Suppressor macrophage (primary cell): ENCODE measurements at regions not wholly inside any gene's neighbourhood (a gene's known extent, or its start where the extent isn't known, plus 50 kb on each side); places are given as distances from the start of the nearest gene placed in this dataset.

Source experiments
- DNase-seq, 4 experiments: peaks; one replicate each; pipeline ENCODE4 v3.0.0-alpha.2; 2020 to 2022

DNA sequence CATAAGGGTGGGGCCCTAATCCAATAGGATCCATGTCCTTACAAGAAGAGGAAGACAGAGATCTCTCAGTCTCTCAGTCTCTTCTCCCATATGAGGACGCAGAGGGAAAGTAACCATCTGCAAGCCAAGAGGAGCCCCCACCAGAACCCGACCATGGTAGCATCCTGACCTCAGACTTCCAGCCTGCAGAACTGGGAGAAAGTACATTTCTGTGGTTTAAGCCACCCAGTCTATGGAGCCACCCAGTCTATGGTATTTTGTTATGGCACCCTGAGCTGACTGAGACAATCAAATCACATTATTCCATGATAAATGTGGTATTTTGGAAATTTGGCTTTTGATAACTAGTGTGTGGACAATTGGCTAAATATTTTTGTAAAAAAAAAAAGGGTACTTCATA lies 101.5 kb upstream of the TMC3 start:
- no peak for DNase-seq

DNA sequence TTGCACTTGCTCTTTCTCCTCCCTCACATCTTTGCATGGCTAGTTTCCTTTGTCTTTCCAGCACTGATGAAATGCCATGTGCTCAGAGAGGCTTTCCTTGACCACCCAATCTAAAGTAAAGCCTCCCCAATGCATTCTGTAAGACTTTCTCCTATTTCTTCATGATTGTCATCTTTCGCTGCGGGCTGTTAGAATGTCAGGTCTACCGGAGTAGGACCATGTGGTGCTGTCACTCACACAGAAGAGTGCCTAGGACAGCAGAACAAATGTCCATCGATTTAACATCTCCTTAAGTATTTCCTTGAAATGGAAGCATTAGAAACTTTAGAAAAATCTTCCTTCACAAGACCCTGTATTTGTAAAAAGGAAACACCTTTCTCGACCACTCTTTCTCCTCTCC lies 99.9 kb upstream of the TMC3 start:
- no peak for DNase-seq

DNA sequence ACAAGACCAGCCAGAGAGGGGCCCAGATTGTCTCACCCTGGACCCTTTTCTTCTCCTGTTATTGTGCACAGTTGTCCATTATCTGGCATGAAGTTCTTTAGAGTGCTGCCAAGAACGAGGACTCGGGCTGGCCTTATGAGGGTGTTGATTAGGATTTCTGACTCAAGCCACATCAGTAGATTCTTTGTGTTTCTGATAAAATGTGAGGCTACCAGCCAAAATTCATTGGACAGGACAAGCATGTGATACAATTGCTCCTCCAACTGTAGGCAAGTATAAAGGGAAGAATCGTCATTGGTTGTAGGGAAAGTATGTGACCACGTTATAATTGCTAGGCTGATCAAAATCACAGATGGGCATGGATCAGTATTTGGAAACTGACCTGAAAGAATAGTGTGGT lies 99.2 kb upstream of the TMC3 start:
- DNase-seq, result no peak

GRCh38 chr15:81471151-81471550 lies 97.1 kb upstream of the TMC3 start:
- no peak for DNase-seq

- no peak for DNase-seq
These were observed 95.1 kb upstream of the TMC3 start for GRCh38 chr15:81469154-81469553.

- DNase-seq, result no peak
These were observed 92.7 kb upstream of the TMC3 start for GRCh38 chr15:81466741-81467140.

DNA sequence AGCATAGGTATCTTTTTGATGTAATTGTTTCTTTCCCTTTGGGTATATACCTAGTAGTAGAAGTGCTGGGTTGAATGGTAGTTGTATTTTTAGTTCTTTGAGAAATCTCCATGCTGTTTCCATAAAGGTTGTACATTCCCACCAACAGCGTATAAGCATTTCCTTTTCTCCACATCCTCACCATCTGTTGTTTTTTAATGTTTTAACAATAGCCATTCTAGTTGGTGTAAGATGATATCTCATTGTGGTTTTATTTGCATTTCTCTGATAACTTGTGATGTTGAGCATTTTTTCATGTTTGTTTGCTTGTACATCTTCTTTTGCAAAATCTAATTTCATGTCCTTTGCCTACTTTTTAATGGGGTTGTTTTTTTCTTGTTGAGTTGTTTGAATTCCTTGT lies 80.0 kb upstream of the TMC3 start:
- no peak for DNase-seq

GRCh38 chr15:81450721-81451120 lies 76.7 kb upstream of the TMC3 start:
- no peak for DNase-seq

- DNase-seq, result no peak
These were observed 75.9 kb upstream of the TMC3 start for GRCh38 chr15:81449836-81450474.

- DNase-seq, result no peak
These were observed 69.2 kb upstream of the TMC3 start for GRCh38 chr15:81443040-81443820.

GRCh38 chr15:81442454-81442853 lies 68.4 kb upstream of the TMC3 start:
- DNase-seq, result no peak

GRCh38 chr15:81434851-81435250 lies 60.8 kb upstream of the TMC3 start:
- no peak for DNase-seq

DNA sequence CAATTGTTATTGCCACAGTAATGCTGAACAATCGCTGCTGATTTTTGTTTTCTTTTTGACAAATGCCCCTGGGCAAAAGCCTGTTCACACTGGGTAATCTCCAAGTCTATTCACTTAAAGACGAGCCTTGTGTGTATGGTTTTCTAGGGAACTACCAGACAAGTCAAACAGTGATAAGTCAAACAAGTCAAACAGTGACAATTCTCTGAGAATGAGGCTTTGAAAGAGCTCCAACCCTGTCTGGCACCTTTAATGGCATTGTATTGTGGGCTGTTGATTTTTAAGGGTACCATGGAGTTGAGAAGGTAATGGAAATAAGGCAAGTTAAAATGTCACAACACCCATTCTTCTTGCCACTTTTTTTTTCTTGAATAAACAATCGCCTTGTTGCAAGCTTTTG lies 59.4 kb upstream of the TMC3 start:
- DNase-seq, result no peak

DNA sequence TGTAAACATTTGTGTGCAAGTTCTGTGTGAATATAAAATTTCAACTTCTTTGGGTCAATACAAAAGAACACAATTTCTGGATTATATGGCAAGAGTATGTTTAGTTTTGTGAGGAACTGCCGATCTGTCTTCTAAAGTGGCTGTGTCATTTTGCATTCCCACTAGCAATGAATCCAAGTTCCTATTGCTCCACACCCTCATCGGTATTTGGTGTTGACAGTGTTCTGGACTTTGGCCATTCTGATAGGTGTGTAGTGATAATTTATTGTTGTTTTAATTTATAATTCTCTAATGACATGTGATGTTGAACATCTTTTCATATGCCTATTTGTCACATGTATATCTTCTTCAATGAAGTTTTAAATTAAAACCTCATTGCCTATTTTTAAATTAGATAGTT lies 58.2 kb upstream of the TMC3 start:
- no peak for DNase-seq

GRCh38 chr15:81427176-81427575 lies 53.2 kb upstream of the TMC3 start:
- no peak for DNase-seq

- DNase-seq, result no peak
These were observed 51.9 kb upstream of the TMC3 start for GRCh38 chr15:81425905-81426304.
